IPS-15b (cell line): ENCODE measurements at regions not wholly inside any gene's neighbourhood (a gene's known extent, or its start where the extent isn't known, plus 50 kb on each side); places are given as distances from the start of the nearest gene placed in this dataset.

Source experiments
- H3K27me3 ChIP-seq: one replicate; pipeline ENCODE4 v1.6.1; 2013; ENCODE audit warnings: low read length; ENCODE audit not compliant: control insufficient read depth, insufficient read depth
- H3K36me3 ChIP-seq: one replicate; pipeline ENCODE4 v1.6.1; 2013; ENCODE audit warnings: low read length; ENCODE audit not compliant: control insufficient read depth, insufficient read depth
- H3K4me1 ChIP-seq: one replicate; pipeline ENCODE4 v1.6.1; 2013; ENCODE audit warnings: mild to moderate bottlenecking, low read length; ENCODE audit not compliant: control insufficient read depth, insufficient read depth
- H3K4me3 ChIP-seq: one replicate; pipeline ENCODE4 v1.5.1; 2013; ENCODE audit warnings: low read depth, low read length
- H3K9ac ChIP-seq: one replicate; pipeline ENCODE4 v1.6.1; 2013; ENCODE audit warnings: low read depth, mild to moderate bottlenecking, low read length
- H3K9me3 ChIP-seq: one replicate; pipeline ENCODE4 v1.6.1; 2013; ENCODE audit warnings: mild to moderate bottlenecking, low read length; ENCODE audit not compliant: control insufficient read depth, insufficient read depth

GRCh38 chr6:6714953-6715352 lies 126.4 kb downstream of the LY86 start:
- no peaks in the 10 kb centered on the region for H3K9me3 ChIP-seq
- peaks cover 3% of the 10 kb centered on the region for H3K4me1 ChIP-seq
- no peaks in the 10 kb centered on the region for H3K27me3 ChIP-seq
- no peaks in the 10 kb centered on the region for H3K36me3 ChIP-seq
- H3K9ac ChIP-seq, result no peak overlapping the region
- no peak overlapping the region for H3K4me3 ChIP-seq

- H3K36me3 ChIP-seq, result no peaks in the 10 kb centered on the region
- H3K9ac ChIP-seq, result no peak overlapping the region
- H3K9me3 ChIP-seq, result no peaks in the 10 kb centered on the region
- no peaks in the 10 kb centered on the region for H3K27me3 ChIP-seq
- peaks cover 3% of the 10 kb centered on the region for H3K4me1 ChIP-seq
- no peak overlapping the region for H3K4me3 ChIP-seq
Observed at GRCh38 chr6:6715465-6715864, 126.9 kb downstream of the LY86 start.

GRCh38 chr6:6716998-6717763 lies 128.7 kb downstream of the LY86 start:
- Histone ChIP-seq H3K9me3 (no peaks in the 10 kb centered on the region), H3K27me3 (no peaks in the 10 kb centered on the region), H3K4me3 (no peak overlapping the region), H3K4me1 (peaks cover 3% of the 10 kb centered on the region), H3K9ac (no peak overlapping the region), H3K36me3 (no peaks in the 10 kb centered on the region)

GRCh38 chr6:6717953-6718352 lies 129.4 kb downstream of the LY86 start:
- no peaks in the 10 kb centered on the region for H3K36me3 ChIP-seq

GRCh38 chr6:6721606-6722005 lies 133.1 kb downstream of the LY86 start:
- H3K4me1 ChIP-seq, result peaks cover 12% of the 10 kb centered on the region
- no peak overlapping the region for H3K9ac ChIP-seq
- H3K4me3 ChIP-seq, result no peak overlapping the region
- no peaks in the 10 kb centered on the region for H3K9me3 ChIP-seq
- peaks cover 5% of the 10 kb centered on the region for H3K27me3 ChIP-seq
- no peaks in the 10 kb centered on the region for H3K36me3 ChIP-seq

More at GRCh38 chr6:6717953-6718352, 129.4 kb downstream of the LY86 start:
- Histone ChIP-seq H3K4me3 (no peak overlapping the region), H3K27me3 (no peaks in the 10 kb centered on the region), H3K9ac (no peak overlapping the region), H3K4me1 (peaks cover under 1% of the 10 kb centered on the region), H3K9me3 (no peaks in the 10 kb centered on the region)

DNA sequence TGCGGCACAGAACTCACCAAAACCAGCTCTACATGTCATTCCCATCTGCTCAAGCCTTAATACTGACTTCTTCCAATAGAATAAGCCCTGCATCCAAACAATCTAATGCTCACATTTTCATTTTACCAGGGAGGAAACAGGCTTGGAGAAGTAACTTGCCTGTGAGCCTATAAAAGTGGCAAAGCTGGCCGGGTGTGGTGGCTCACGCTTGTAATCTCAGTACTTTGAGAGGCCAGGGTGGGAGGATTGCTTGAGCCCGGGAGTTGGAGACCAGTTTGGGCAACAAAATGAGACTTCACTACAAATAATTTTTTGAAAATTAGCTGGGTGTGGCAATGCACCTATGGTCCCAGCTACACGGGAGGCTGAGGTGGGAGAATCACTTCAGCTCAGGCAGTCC lies 133.7 kb downstream of the LY86 start:
- H3K9ac ChIP-seq, result no peak overlapping the region
- H3K4me3 ChIP-seq, result no peak overlapping the region
- H3K4me1 ChIP-seq, result peaks cover 12% of the 10 kb centered on the region
- H3K36me3 ChIP-seq, result no peaks in the 10 kb centered on the region
- peaks cover 5% of the 10 kb centered on the region for H3K27me3 ChIP-seq
- no peaks in the 10 kb centered on the region for H3K9me3 ChIP-seq

DNA sequence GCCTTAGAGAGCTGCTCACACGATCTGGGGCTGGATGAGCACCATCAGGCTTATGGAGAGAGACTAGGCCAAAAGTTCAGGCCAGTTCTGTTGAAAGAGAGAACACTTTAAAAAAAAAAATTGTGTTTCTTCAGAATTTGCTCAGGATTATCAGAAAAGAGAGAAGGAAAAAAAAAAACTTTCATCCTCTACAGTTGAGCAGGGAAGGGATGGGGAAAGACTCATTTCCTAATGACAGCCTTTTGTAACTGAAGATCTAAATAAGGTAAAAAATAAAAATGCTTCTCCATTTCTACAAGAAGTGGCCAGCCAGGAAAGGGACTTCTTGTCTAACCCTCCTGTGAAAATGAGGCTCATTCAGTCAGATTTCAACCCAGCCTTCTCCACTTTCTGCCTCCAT lies 134.8 kb downstream of the LY86 start:
- Histone ChIP-seq H3K4me1 (peaks cover 16% of the 10 kb centered on the region), H3K9ac (no peak overlapping the region), H3K36me3 (no peaks in the 10 kb centered on the region), H3K4me3 (no peak overlapping the region), H3K9me3 (no peaks in the 10 kb centered on the region), H3K27me3 (peaks cover 5% of the 10 kb centered on the region)

DNA sequence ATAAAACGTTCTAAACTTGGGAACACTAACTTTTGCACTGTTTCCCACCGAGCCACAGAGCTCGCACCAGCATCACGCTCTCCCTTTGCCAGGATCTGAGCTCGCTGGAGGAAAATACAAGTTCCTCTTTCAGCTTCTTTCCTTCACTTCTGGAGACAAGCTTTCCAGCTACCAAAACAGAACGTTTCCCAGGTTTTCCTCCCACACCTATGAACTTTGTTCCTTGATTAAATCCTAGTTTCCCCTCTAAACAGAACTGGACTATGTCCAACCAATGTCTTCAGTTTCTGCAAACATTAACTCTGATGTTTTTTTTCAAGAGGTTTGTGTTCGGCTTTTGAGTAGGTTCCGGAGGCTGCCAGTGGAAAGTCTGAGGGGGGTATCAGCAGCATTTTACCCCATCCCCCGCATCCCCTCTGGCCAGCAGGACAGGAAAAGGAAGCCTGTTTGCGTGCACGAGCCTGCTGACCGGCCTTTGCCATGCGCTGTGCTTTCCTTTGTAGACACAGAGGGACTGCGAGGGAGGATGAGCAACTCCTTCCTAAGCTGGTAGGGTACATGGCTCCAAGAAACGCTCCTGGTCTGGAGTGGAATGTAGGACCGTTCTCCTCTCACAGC lies 135.5 kb downstream of the LY86 start:
- H3K9me3 ChIP-seq, result no peaks in the 10 kb centered on the region
- H3K4me1 ChIP-seq, result peaks cover 17% of the 10 kb centered on the region
- H3K9ac ChIP-seq, result peak overlapping the region; percentile 51
- peaks cover 5% of the 10 kb centered on the region for H3K27me3 ChIP-seq
- no peaks in the 10 kb centered on the region for H3K36me3 ChIP-seq
- H3K4me3 ChIP-seq, result no peak overlapping the region

DNA sequence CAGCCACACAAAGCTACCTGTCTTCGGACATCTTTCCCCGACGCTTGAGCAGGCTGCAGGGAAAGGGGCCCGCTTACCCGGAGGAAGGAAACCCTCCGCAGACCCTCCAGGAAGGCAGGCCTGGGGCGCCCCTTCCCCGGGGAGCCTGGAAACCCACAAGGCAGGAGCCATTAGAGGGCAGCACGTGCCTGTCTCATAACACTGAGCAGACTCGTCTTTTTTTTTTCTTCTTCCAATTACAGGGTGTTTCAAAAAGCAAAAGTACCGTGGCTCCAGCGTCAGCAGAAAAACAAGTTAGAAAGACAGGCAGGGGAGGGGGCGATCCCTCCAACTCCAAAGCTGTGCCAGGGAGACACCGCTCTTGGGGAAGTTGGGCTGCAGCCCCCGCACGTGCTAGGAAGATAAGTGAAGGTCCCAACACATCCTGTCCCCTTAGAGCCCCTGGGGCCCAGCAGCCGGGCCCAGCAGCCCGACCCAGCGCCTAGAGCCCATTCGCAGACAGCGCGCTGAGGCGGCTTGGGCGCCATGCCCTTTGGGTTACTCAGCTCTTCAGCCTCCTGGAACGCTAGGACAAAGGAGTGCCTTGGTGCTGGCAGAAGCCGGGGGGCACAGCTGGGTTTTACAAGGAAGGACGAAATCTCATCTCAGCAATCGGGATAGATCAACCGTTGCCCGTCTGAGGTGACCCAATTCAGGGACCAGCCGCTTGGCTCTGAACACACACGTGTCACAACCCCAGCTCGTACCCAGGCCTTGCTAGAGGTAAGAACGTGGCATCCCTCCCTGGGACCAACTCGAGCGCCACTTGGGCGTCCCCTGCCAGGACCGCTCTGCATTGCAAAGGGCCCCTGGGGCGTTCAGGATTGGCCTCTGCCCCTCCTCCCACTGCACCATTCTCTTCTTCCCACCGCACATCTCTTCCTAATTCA lies 136.3 kb downstream of the LY86 start:
- peaks cover 17% of the 10 kb centered on the region for H3K4me1 ChIP-seq
- no peaks in the 10 kb centered on the region for H3K9me3 ChIP-seq
- peak overlapping the region; percentile 51 for H3K9ac ChIP-seq
- H3K27me3 ChIP-seq, result peaks cover 5% of the 10 kb centered on the region
- no peaks in the 10 kb centered on the region for H3K36me3 ChIP-seq
- peak overlapping the region; percentile 52 for H3K4me3 ChIP-seq

- Histone ChIP-seq H3K4me3 (peak overlapping the region; percentile 52), H3K9ac (no peak overlapping the region), H3K4me1 (peaks cover 17% of the 10 kb centered on the region)
Observed at GRCh38 chr6:6725468-6726209, 137.1 kb downstream of the LY86 start.

More at GRCh38 chr6:6725468-6726209, 137.1 kb downstream of the LY86 start:
- H3K9me3 ChIP-seq, result no peaks in the 10 kb centered on the region
- H3K27me3 ChIP-seq, result peaks cover 5% of the 10 kb centered on the region
- no peaks in the 10 kb centered on the region for H3K36me3 ChIP-seq
